DOHH2 (cell line): ENCODE measurements at regions not wholly inside any gene's neighbourhood (a gene's known extent, or its start where the extent isn't known, plus 50 kb on each side); places are given as distances from the start of the nearest gene placed in this dataset.

Experiments
- H3F3A ChIP-seq: fragments of 200-600 bp; sonication (generic), shearing (Covaris generic); 2 replicates; pipeline ENCODE4 v1.6.0; 2016; ENCODE audit warnings: antibody characterized with exemption, mild to moderate bottlenecking; ENCODE audit not compliant: control insufficient read depth, insufficient read depth
- H3K27ac ChIP-seq: fragments of 200-600 bp; sonication (generic); 2 replicates; pipeline ENCODE4 v1.5.1; 2014; ENCODE audit warnings: low read depth, mild to moderate bottlenecking, low read length, moderate library complexity
- H3K27me3 ChIP-seq: fragments of 200-600 bp; sonication (generic); 2 replicates; pipeline ENCODE4 v1.6.1; 2014; ENCODE audit warnings: mild to moderate bottlenecking, low read length, mixed read lengths; ENCODE audit not compliant: control insufficient read depth
- H3K36me3 ChIP-seq: fragments of 200-600 bp; sonication (generic); 2 replicates; pipeline ENCODE4 v1.6.1; 2014; ENCODE audit warnings: mild to moderate bottlenecking, low read length, moderate library complexity, mixed read lengths; ENCODE audit not compliant: control insufficient read depth
- H3K4me1 ChIP-seq: fragments of 200-600 bp; sonication (generic); 2 replicates; pipeline ENCODE4 v1.6.1; 2014; ENCODE audit warnings: mild to moderate bottlenecking, low read length, mixed read lengths; ENCODE audit not compliant: control insufficient read depth
- H3K4me2 ChIP-seq: fragments of 200-600 bp; sonication (generic); 2 replicates; pipeline ENCODE4 v1.6.0; 2014; ENCODE audit warnings: mild to moderate bottlenecking, low read length, moderate library complexity
- H3K4me3 ChIP-seq: fragments of 200-600 bp; sonication (generic); 2 replicates; pipeline ENCODE4 v1.5.1; 2014; ENCODE audit warnings: mild to moderate bottlenecking, low read length, mixed read lengths
- H3K79me2 ChIP-seq: fragments of 200-600 bp; sonication (generic); 2 replicates; pipeline ENCODE4 v1.6.1; 2014; ENCODE audit warnings: mild to moderate bottlenecking, low read length, mixed read lengths; ENCODE audit not compliant: control insufficient read depth
- H3K9me2 ChIP-seq: fragments of 200-600 bp; sonication (generic); replicated peaks from 2 replicates; pipeline ENCODE4 v1.6.1; 2014; ENCODE audit warnings: mild to moderate bottlenecking, low read length, mixed read lengths; ENCODE audit not compliant: control insufficient read depth
- H3K9me3 ChIP-seq: fragments of 200-600 bp; sonication (generic); 2 replicates; pipeline ENCODE4 v1.6.1; 2014; ENCODE audit warnings: antibody characterized with exemption, low read length, mixed read lengths; ENCODE audit not compliant: control insufficient read depth, insufficient read depth
- H4K20me1 ChIP-seq: fragments of 200-600 bp; sonication (generic); 2 replicates; pipeline ENCODE4 v1.6.0; 2014; ENCODE audit warnings: low read depth, mild to moderate bottlenecking, antibody characterized with exemption, low read length, moderate library complexity; ENCODE audit not compliant: control insufficient read depth, insufficient read depth
- EZH2phosphoT487 ChIP-seq: fragments of 200-600 bp; sonication (generic); IDR thresholded peaks from 2 replicates; pipeline ENCODE4 v1.6.1; 2017; ENCODE audit warnings: borderline replicate concordance, mild to moderate bottlenecking, antibody characterized with exemption, low read length, moderate library complexity, mixed read lengths
- TF ChIP-seq, protein P1 (sequence below): fragments of 200-600 bp; sonication (generic); IDR thresholded peaks from one replicate; pipeline ENCODE4 v1.5.1; 2014; ENCODE audit warnings: antibody characterized with exemption, mild to moderate bottlenecking, low read depth, low read length; ENCODE audit not compliant: poor library complexity, severe bottlenecking

GRCh38 chr11:100459811-100460210 lies 227.3 kb upstream of the ARHGAP42 start:
- Histone ChIP-seq H3K4me1 (no peaks in the 10 kb centered on the region), H3K79me2 (no peaks in the 10 kb centered on the region), H3K4me2 (no peak overlapping the region), H3K9me2 (no peaks in the 10 kb centered on the region), H3K9me3 (no peaks in the 10 kb centered on the region), H3K36me3 (no peaks in the 10 kb centered on the region), H3K27ac (no peak overlapping the region), H3F3A (no peaks in the 10 kb centered on the region), H3K27me3 (no peaks in the 10 kb centered on the region), H3K4me3 (no peak overlapping the region), H4K20me1 (no peaks in the 10 kb centered on the region)
- TF ChIP-seq, protein P1, sequence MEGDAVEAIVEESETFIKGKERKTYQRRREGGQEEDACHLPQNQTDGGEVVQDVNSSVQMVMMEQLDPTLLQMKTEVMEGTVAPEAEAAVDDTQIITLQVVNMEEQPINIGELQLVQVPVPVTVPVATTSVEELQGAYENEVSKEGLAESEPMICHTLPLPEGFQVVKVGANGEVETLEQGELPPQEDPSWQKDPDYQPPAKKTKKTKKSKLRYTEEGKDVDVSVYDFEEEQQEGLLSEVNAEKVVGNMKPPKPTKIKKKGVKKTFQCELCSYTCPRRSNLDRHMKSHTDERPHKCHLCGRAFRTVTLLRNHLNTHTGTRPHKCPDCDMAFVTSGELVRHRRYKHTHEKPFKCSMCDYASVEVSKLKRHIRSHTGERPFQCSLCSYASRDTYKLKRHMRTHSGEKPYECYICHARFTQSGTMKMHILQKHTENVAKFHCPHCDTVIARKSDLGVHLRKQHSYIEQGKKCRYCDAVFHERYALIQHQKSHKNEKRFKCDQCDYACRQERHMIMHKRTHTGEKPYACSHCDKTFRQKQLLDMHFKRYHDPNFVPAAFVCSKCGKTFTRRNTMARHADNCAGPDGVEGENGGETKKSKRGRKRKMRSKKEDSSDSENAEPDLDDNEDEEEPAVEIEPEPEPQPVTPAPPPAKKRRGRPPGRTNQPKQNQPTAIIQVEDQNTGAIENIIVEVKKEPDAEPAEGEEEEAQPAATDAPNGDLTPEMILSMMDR, result no peak
- no peak for TF ChIP-seq EZH2phosphoT487

GRCh38 chr11:100460426-100460825 lies 226.7 kb upstream of the ARHGAP42 start:
- Histone ChIP-seq H3K4me1 (no peaks in the 10 kb centered on the region), H3K27me3 (no peaks in the 10 kb centered on the region), H3K79me2 (no peaks in the 10 kb centered on the region), H3K4me3 (no peak overlapping the region), H3K27ac (no peak overlapping the region), H3K9me3 (no peaks in the 10 kb centered on the region), H3K4me2 (no peak overlapping the region), H3K9me2 (no peaks in the 10 kb centered on the region), H3F3A (no peaks in the 10 kb centered on the region), H3K36me3 (no peaks in the 10 kb centered on the region), H4K20me1 (no peaks in the 10 kb centered on the region)
- TF ChIP-seq EZH2phosphoT487, result no peak
- TF ChIP-seq, protein P1, result no peak

GRCh38 chr11:100467821-100468508 lies 219.1 kb upstream of the ARHGAP42 start:
- no peaks in the 10 kb centered on the region for H4K20me1 ChIP-seq
- H3F3A ChIP-seq, result no peaks in the 10 kb centered on the region
- no peak for TF ChIP-seq EZH2phosphoT487
- TF ChIP-seq, protein P1, result no peak
- H3K27ac ChIP-seq, result no peak overlapping the region
- no peaks in the 10 kb centered on the region for H3K9me2 ChIP-seq
- no peaks in the 10 kb centered on the region for H3K36me3 ChIP-seq
- H3K4me3 ChIP-seq, result no peak overlapping the region
- no peaks in the 10 kb centered on the region; the same call in 1 of the 2 replicates for H3K9me3 ChIP-seq
- no peaks in the 10 kb centered on the region for H3K4me1 ChIP-seq
- H3K79me2 ChIP-seq, result no peaks in the 10 kb centered on the region
- no peak overlapping the region for H3K4me2 ChIP-seq
- H3K27me3 ChIP-seq, result no peaks in the 10 kb centered on the region
